ENCODE measurements at regions not wholly inside any gene's neighbourhood (a gene's known extent, or its start where the extent isn't known, plus 50 kb on each side); places are given as distances from the start of the nearest gene placed in this dataset.

- H3K4me1 ChIP-seq: peaks cover 0 to 6% (median 0%) of the 10 kb centered on the region in 4 donors
- DNase-seq: no peak
- TF ChIP-seq POLR2A (IDR thresholded peaks at IDR 0.05): no peak
- H3K9me3 ChIP-seq: no peaks in the 10 kb centered on the region
- H3K4me3 ChIP-seq: no peak overlapping the region
- no peaks in the 10 kb centered on the region for H3K27me3 ChIP-seq
- H3K27ac ChIP-seq: no peak overlapping the region
- H3K36me3 ChIP-seq: no peaks in the 10 kb centered on the region
Observed at GRCh38 chr1:38577385-38577784, 282.2 kb downstream of the RRAGC start.

- H3K36me3 ChIP-seq: no peaks in the 10 kb centered on the region
- no peaks in the 10 kb centered on the region for H3K27me3 ChIP-seq
- H3K4me1 ChIP-seq: peaks cover 0 to 6% (median 0%) of the 10 kb centered on the region in 4 donors
- H3K27ac ChIP-seq: no peak overlapping the region
- no peak for DNase-seq
- no peaks in the 10 kb centered on the region for H3K9me3 ChIP-seq
- no peak overlapping the region for H3K4me3 ChIP-seq
- TF ChIP-seq CTCF (IDR thresholded peaks at IDR 0.05) (no peak), POLR2A (IDR thresholded peaks at IDR 0.05) (no peak)
Observed at GRCh38 chr1:38576241-38576640, 283.3 kb downstream of the RRAGC start.

- Histone ChIP-seq H3K9me3 (no peaks in the 10 kb centered on the region), H3K27ac (no peak overlapping the region), H3K4me1 (no peaks in the 10 kb centered on the region), H3K4me3 (no peak overlapping the region), H3K36me3 (no peaks in the 10 kb centered on the region), H3K27me3 (no peaks in the 10 kb centered on the region)
- DNase-seq: no peak
- TF ChIP-seq POLR2A (IDR thresholded peaks at IDR 0.05) (no peak), CTCF (IDR thresholded peaks at IDR 0.05) (no peak)
Observed at GRCh38 chr1:38571726-38572125, 287.8 kb downstream of the RRAGC start.

GRCh38 chr1:38570657-38570975, 289.0 kb downstream of the RRAGC start:
- TF ChIP-seq CTCF (IDR thresholded peaks at IDR 0.05) (no peak), POLR2A (IDR thresholded peaks at IDR 0.05) (no peak)
- no peak for DNase-seq
- Histone ChIP-seq H3K4me1 (no peaks in the 10 kb centered on the region), H3K4me3 (no peak overlapping the region), H3K36me3 (no peaks in the 10 kb centered on the region), H3K9me3 (no peaks in the 10 kb centered on the region), H3K27me3 (no peaks in the 10 kb centered on the region), H3K27ac (no peak overlapping the region)

GRCh38 chr1:38569932-38570656, 289.5 kb downstream of the RRAGC start:
- Histone ChIP-seq H3K4me3 (no peak overlapping the region), H3K9me3 (no peaks in the 10 kb centered on the region), H3K4me1 (no peaks in the 10 kb centered on the region), H3K27ac (no peak overlapping the region), H3K36me3 (no peaks in the 10 kb centered on the region), H3K27me3 (no peaks in the 10 kb centered on the region)
- no peak for DNase-seq
- TF ChIP-seq POLR2A (IDR thresholded peaks at IDR 0.05) (no peak), CTCF (IDR thresholded peaks at IDR 0.05) (no peak)

- Histone ChIP-seq H3K4me1 (no peaks in the 10 kb centered on the region), H3K4me3 (no peak overlapping the region), H3K9me3 (no peaks in the 10 kb centered on the region), H3K27ac (no peak overlapping the region), H3K36me3 (no peaks in the 10 kb centered on the region), H3K27me3 (no peaks in the 10 kb centered on the region)
- no peak for DNase-seq
- TF ChIP-seq POLR2A (IDR thresholded peaks at IDR 0.05) (no peak), CTCF (IDR thresholded peaks at IDR 0.05) (no peak)
Observed at GRCh38 chr1:38568061-38568857, 291.3 kb downstream of the RRAGC start.
